Heart right ventricle (tissue), 16 donors: ENCODE measurements at regions not wholly inside any gene's neighbourhood (a gene's known extent, or its start where the extent isn't known, plus 50 kb on each side); places are given as distances from the start of the nearest gene placed in this dataset.

Source experiments
- ATAC-seq, 8 donors: fragments of 200-7000 bp; cut with Tn5 transposase; one replicate each; pipeline ENCODE4 v1.9.1; 2020; ENCODE audit warnings: mild to moderate bottlenecking in 8 of 8, moderate library complexity in 8 of 8, moderate number of reproducible peaks in 1 of 8
- DNase-seq, 2 donors: peaks; one replicate each; pipeline ENCODE4 v3.0.0-alpha.2; 2020
- H3K27ac ChIP-seq, 10 donors: fragments of 200-600 bp; sonication (generic) in 2 of 10; one replicate each; pipeline versions ENCODE4 v1.5.0 to v1.8.0; 2020 to 2022; ENCODE audit warnings: mild to moderate bottlenecking in 3 of 10
- H3K27me3 ChIP-seq, 7 donors: fragments of 200-600 bp; one replicate each; pipeline ENCODE4 v1.8.0; 2021 to 2022; ENCODE audit warnings: mild to moderate bottlenecking in 2 of 7
- H3K36me3 ChIP-seq, 9 donors: fragments of 200-600 bp; sonication (generic) in 1 of 9; one replicate each; pipeline versions ENCODE4 v1.5.0 to v1.8.0; 2020 to 2022; ENCODE audit warnings: mild to moderate bottlenecking in 2 of 9
- H3K4me1 ChIP-seq, 9 donors: fragments of 200-600 bp; sonication (generic) in 1 of 9; one replicate each; pipeline versions ENCODE4 v1.5.0 to v1.8.0; 2020 to 2022; ENCODE audit warnings: mild to moderate bottlenecking in 4 of 9
- H3K4me3 ChIP-seq, 10 donors: fragments of 200-600 bp; sonication (generic) in 2 of 10; one replicate each; pipeline versions ENCODE4 v1.5.0 to v1.8.0; 2020 to 2022; ENCODE audit warnings: mild to moderate bottlenecking in 7 of 10, moderate library complexity in 2 of 10
- H3K9me3 ChIP-seq, 11 donors: fragments of 200-600 bp in 10 of 11; sonication (generic) in 2 of 11; one replicate each; pipeline versions ENCODE4 v1.5.0 to v1.8.0; 2013 to 2022; ENCODE audit warnings: mild to moderate bottlenecking in 2 of 11, control low read depth in 1 of 11, moderate library complexity in 1 of 11
- WGBS, 2 donors: extraction: QIAGEN DNeasy Blood & Tissue Kit; methylation state at CpG; one replicate each; pipeline ENCODE4 v1.1.7; 2013; ENCODE audit warnings: inconsistent platforms in 1 of 2; 5-methylcytosine and 5-hydroxymethylcytosine counted together
- intact Hi-C, 10 donors: fragments of 100-400 bp; cut with DNase I; formaldehyde crosslinking; loops; one replicate each; pipeline versions ENCODE4 v1.11.1 to v1.14.2; 2022
- TF ChIP-seq, protein P1 (sequence below), 9 donors: fragments of 200-600 bp; sonication (generic) in 2 of 9; IDR thresholded peaks; one replicate each; pipeline versions ENCODE4 v1.5.0 to v1.8.0; 2021 to 2022; ENCODE audit warnings: antibody characterized with exemption in 9 of 9, mild to moderate bottlenecking in 5 of 9, moderate library complexity in 1 of 9
- donor health status: Arrhythmogenic right ventricular cardiomyopathy.
- donor health status: ischemic (EF 13 %, LVEDD 7.1; RV severe dilation, severe dysfunction).
- donor health status: healthy with polysubstance abuse.
- donor health status: DM: no; HTN: yes; CAD: no.
- donor health status: DM: no; HTN: no; CAD: no.
- donor health status: ischemic (EF 25% LVEDD 6.9; RV normal size, moderate dysfunction).
- donor health status: ischemic (EF 25% LVEDD 5.7; RV mildly dilated, moderate dysfunction).
- donor health status: healthy.
- donor health status: DM: yes; HTN: yes; CAD: no.
- donor health status: Ischemic cardiomyopathy.
- donor health status: ischemic (EF 35%, LVEDD 5.7; RV mildly dilated, moderate dysfunction).
- donor health status: nonischemic (EF 11% LVEDD 7.7; RV severe dilation, severe dysfunction).
- donor health status: DM: yes; HTN: yes; CAD: no.
- donor health status: PGD.
- donor health status: ischemic (EF 29% LVEDD 5.4; RV normal size, mild dysfunction).
- donor health status: nonischemic (EF 23%, LVEDD 6.1; RV moderate dilation, normal function).

DNA sequence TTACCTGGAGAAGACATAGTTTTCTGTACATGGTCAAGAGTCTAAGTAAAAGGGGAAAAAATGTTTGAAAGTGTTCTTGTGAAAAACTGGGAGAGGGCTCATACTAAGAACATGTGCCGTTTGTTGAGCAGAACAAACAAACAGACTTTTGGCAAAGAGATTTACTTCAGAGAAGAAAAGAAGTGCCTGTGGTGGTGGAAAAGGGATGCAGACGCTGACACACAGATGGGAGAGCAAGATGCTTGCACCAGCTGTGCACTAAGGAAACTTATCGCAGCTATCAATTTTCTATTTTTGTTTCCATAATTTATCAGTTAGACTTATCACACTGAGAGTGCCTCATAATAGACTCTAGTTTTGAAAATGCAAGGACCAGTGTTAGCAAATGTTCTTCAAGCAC is 259.6 kb upstream of the PDZRN3 start:
- Histone ChIP-seq H3K36me3 (no peaks in the 10 kb centered on the region), H3K27me3 (no peaks in the 10 kb centered on the region), H3K4me3 (no peak overlapping the region), H3K4me1 (no peaks in the 10 kb centered on the region), H3K9me3 (no peaks in the 10 kb centered on the region), H3K27ac (no peak overlapping the region)
- DNase-seq (no peak), ATAC-seq (no peak)
- TF ChIP-seq, protein P1, sequence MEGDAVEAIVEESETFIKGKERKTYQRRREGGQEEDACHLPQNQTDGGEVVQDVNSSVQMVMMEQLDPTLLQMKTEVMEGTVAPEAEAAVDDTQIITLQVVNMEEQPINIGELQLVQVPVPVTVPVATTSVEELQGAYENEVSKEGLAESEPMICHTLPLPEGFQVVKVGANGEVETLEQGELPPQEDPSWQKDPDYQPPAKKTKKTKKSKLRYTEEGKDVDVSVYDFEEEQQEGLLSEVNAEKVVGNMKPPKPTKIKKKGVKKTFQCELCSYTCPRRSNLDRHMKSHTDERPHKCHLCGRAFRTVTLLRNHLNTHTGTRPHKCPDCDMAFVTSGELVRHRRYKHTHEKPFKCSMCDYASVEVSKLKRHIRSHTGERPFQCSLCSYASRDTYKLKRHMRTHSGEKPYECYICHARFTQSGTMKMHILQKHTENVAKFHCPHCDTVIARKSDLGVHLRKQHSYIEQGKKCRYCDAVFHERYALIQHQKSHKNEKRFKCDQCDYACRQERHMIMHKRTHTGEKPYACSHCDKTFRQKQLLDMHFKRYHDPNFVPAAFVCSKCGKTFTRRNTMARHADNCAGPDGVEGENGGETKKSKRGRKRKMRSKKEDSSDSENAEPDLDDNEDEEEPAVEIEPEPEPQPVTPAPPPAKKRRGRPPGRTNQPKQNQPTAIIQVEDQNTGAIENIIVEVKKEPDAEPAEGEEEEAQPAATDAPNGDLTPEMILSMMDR (IDR thresholded peaks at IDR 0.05), result no peak
- WGBS, 2 donors, result 60 to 62% methylated on average over 3 of the region's 3 CpGs
- intact Hi-C loops, result no loop called here

DNA sequence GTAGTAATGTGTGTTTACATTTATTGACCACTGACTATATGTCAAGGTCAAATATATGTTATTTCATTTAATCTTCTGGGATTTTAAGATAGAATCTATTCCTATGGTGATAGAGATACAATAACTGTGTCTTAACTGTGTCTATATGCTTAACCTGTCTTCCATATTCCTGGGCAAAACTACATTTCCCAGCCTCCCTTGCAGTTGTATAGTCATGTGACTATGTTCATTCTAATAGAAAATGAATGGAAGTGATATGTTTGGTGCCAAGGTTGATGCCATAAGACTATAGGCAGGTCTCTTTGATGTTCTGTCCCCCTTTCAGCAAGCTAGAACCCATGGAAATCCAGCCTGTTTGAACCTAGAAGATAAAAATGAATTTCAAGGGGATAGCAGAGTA is 258.8 kb upstream of the PDZRN3 start:
- intact Hi-C loops, result no loop called here
- no peak for ATAC-seq

DNA sequence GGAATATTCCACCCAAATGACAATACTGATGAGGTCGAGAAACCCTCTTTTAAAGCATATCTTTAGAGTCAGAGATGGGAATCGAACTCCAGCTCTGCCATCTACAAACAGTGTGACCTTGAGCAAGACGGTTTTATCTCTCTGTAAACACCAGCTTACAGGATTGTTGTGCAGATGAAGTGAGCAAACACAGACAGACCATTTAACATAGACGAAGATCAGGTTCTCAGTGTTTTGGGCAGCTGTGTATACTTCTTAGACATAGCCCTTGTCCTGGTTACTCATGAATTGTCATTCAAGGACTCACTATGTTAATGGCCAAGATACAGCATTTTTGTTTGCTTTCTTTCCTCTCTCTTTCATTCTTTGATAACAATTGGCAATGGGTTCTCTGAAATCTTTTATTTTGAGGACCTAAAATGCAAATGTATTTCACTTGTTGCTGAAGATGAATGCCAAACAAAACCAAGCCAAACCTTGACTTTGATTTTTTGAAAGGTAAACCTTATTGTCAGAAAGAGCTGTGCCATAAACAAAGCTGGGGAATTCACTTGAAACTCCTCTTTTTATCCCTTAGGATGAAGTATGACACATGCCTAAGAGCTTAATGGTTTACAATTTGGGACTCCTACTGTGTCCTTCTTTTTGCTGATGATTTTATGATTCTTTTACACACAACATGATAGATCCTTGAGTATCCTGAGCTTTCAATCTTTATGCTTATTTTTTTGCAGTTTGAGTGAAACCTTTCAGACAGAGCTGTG is 250.0 kb upstream of the PDZRN3 start:
- no peaks in the 10 kb centered on the region for H3K27me3 ChIP-seq
- no peak overlapping the region for H3K27ac ChIP-seq
- TF ChIP-seq, protein P1 (IDR thresholded peaks at IDR 0.05), result no peak
- peaks cover 0 to 4% (median 0%) of the 10 kb centered on the region in 11 donors for H3K9me3 ChIP-seq
- no peak for DNase-seq
- no peak for ATAC-seq
- no peaks in the 10 kb centered on the region for H3K36me3 ChIP-seq
- intact Hi-C loops, result loop anchor here in 2 of 10 donors (10.0 kb wide), 3 partner anchors 1130 to 1300 kb away; no protein-coding TSS in a partner anchor
- H3K4me3 ChIP-seq, result no peak overlapping the region
- WGBS, 2 donors, result 60 to 64% methylated on average over 4 of the region's 4 CpGs
- no peaks in the 10 kb centered on the region for H3K4me1 ChIP-seq

More for the DNA sequence above, 258.8 kb upstream of the PDZRN3 start:
- no peaks in the 10 kb centered on the region for H3K4me1 ChIP-seq
- H3K4me3 ChIP-seq, result no peak overlapping the region
- TF ChIP-seq, protein P1 (IDR thresholded peaks at IDR 0.05), result no peak
- no peaks in the 10 kb centered on the region for H3K27me3 ChIP-seq
- DNase-seq, result no peak
- H3K9me3 ChIP-seq, result no peaks in the 10 kb centered on the region
- H3K36me3 ChIP-seq, result no peaks in the 10 kb centered on the region
- no peak overlapping the region for H3K27ac ChIP-seq

DNA sequence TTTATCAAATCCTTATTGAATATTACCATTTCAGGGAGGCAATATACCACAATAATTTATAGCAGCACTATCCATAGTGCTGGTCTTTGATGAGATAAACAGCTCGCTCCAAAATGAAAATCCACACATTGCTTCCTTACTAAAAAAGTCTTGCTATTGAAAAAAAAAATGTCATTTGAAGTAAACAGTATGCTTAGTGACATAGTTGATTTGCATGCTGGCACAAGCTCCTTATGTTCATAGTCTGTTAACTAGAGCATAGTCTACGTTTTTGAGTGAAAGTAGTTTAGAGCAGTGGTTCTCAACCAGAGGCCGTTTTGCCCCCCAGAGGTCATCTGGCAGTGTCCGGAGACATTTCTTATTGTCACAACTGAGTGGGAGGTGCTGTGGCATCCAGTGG is 249.4 kb upstream of the PDZRN3 start:
- TF ChIP-seq, protein P1 (IDR thresholded peaks at IDR 0.05), result no peak
- 62 to 72% methylated on average over 4 of the region's 4 CpGs for WGBS, 2 donors
- H3K36me3 ChIP-seq, result no peaks in the 10 kb centered on the region
- no peaks in the 10 kb centered on the region for H3K4me1 ChIP-seq
- peaks cover 0 to 4% (median 0%) of the 10 kb centered on the region in 11 donors for H3K9me3 ChIP-seq
- H3K27me3 ChIP-seq, result no peaks in the 10 kb centered on the region
- no peak for DNase-seq
- ATAC-seq, result no peak
- H3K27ac ChIP-seq, result no peak overlapping the region
- H3K4me3 ChIP-seq, result no peak overlapping the region
- intact Hi-C loops, result loop anchor here in 2 of 10 donors (10.0 kb wide), 3 partner anchors 1131 to 1301 kb away; no protein-coding TSS in a partner anchor
